GM19240 (cell line): ENCODE measurements at regions not wholly inside any gene's neighbourhood (a gene's known extent, or its start where the extent isn't known, plus 50 kb on each side); places are given as distances from the start of the nearest gene placed in this dataset.
"Not testable (repeated sequence)": the region's sequence is repeated elsewhere in the genome, so short reads cannot be mapped to it uniquely, and the experiment has no call there.

Experiments used
- DNase-seq: peaks from one replicate; pipeline ENCODE4 v3.0.0; 2011; ENCODE audit warnings: low spot score; ENCODE audit not compliant: insufficient read length

GRCh38 chr19:34018546-34018945 lies 153.8 kb upstream of the LSM14A start:
- DNase-seq = no peak

DNA sequence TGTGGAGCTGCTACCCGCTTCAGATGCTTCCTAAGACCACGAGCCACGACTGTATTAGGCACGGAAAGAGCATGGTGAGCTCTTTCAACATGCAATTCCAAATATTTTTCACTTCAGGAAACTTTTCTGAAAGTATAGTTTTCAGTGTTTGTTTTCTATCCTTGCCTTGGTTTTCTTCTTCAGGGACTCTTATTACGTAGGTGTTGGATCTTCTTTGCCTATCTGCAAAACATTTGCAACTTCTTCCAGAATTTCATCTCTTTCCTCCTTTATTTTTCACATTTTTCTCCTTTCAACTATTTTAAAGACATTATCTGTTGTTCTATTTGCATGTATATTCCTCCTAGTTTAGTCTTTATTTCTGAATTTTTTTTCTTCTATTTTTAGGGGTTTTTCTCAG lies 148.9 kb upstream of the LSM14A start:
- DNase-seq = no peak

- no peak for DNase-seq
Observed at GRCh38 chr19:34033880-34034279, 138.4 kb upstream of the LSM14A start.

GRCh38 chr19:34034318-34034846 lies 137.9 kb upstream of the LSM14A start:
- no peak for DNase-seq

DNA sequence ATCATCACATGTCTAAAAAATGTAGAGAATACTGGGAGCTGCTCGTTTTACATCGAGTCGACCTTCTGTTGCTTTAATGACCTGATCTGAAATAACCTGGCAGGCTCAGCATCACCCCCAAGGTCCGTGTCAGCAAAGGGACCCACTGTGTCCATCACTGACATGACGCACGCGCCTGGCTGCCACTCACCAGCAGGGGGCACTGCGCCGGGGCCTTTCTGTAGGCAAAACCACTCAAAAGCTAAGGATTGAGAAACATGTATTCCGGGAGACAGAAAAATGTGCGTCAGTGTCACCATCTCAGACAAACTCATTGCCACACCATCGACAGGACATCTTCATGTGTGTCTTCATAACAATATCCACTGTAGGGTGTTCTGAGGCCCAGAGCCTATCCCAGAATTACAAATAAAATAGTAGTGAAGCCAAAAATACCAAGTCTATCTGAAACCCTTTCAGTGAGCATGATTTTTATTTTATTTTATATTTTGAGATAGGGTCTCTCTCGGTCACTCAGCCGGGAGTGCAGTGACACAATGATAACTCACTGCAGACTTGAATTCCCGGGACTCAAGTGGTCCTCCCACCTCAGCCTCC lies 130.3 kb upstream of the LSM14A start:
- peak; percentile 23 for DNase-seq

- no peak for DNase-seq
Observed at GRCh38 chr19:34044021-34044420, 128.3 kb upstream of the LSM14A start.

GRCh38 chr19:34049944-34050343 lies 122.4 kb upstream of the LSM14A start:
- DNase-seq = no peak

- not testable (repeated sequence) for DNase-seq
Observed at GRCh38 chr19:34050430-34050829, 121.9 kb upstream of the LSM14A start.

DNA sequence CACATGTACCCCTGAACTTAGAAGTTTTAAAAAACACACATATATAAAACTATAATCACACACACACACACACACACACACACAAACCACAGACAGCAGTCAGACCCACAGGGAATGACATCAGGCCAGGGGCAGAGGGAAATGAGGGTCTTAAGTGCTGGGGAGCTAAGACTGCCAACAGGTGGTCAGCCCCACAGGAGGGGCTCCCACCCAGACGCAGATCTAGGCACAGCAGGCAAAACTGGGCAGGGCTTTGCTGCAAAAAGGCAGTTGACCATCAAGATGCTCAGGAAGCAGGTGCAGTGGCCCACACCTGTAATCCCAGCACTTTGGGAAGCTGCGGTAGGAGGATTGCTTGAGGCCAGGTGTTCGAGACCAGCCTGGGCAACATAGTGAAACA lies 121.0 kb upstream of the LSM14A start:
- no peak for DNase-seq

GRCh38 chr19:34057155-34057554 lies 115.1 kb upstream of the LSM14A start:
- DNase-seq = no peak

GRCh38 chr19:34066007-34066643 lies 106.2 kb upstream of the LSM14A start:
- DNase-seq = no peak

DNA sequence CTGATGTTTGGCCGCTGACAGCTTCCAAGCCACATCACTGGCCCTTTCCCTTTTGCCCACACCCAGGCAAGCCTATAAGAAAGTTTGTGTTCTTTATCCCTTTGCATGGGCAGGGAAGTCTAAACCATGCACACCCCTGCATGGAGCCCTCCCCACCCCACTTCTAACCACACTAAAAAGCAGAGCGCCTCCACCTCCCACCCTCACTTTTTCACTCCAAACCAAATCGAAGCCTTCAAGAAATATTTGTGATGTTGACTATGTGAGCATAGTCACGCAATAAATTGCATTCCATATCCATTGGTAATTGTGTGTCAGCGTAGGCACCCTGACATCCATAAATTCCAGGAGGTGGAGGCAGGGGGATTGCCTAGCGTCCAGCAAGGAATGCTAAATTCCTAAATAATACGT lies 104.4 kb upstream of the LSM14A start:
- no peak for DNase-seq

GRCh38 chr19:34075661-34076091 lies 96.6 kb upstream of the LSM14A start:
- no peak for DNase-seq

DNA sequence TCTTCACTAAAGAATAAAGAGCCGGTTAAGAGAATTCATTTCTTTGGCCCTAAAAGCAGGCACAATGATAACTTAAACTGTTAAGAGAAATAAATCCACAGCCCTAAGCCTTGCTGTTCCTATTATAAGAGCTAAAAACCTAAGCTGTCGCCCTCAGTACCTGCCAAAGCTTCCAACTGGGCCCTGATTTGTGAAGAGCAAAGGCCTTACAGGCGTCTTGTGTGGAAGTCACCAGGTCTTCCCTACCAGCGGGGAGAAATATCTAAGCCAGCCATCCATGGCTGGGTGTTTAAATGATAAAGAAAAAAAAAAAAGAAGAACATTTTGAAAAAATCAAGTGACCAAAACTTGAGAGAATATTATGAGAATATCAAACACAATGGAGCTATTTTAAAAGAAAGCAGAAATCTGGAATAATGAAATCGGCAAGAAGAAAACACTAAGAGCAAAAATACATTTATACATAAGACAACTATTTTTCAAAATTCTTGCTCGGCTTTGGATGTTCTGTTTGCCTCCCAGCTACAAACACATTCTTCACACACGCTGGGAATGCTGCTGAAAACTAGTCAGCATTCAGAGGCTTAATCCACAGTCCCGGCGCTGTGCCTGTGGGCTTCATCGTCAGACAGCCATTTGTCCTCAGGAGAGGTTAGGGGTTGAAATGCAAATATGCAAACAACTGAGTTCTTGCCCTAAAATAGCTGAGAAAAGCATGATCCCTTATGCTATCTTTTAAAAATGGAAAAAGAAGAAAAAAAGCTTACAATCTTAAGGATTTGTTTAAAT lies 89.8 kb upstream of the LSM14A start:
- DNase-seq = no peak

DNA sequence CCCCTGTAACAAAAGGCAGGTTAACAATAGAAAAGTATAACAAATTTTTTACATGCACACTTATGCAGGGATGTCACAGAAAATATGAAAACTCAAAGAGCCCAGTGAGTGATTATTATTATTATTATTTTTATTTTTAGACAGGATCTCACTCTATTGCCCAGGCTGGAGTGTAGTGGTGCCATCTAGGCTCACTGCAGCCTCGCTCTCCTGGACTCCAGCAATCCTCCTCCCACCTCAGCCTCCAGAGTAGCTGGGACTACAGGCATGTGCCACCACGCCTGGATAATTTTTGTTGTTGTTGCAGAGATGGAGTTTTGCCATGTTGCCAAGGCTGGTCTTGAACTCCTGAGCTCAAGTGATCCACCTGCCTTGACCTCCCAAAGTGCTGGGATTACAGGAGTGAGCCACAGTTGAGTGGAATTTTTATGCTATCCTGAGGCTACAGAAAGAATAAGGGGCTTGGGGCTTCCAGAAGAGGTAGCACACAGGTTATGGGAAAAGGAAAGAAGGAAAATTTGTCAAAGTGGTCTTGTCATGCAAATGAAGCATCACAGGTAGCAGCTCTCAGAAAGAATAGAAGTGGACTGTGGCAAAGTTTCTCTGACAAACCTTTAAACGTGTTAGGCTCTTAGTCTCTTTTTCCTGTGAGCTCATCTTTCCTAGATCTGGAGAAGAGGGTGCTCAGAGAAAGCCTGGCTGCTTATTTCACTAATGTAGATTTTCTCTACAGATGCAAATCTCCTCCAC lies 87.7 kb upstream of the LSM14A start:
- DNase-seq = no peak

GRCh38 chr19:34085336-34085735 lies 87.0 kb upstream of the LSM14A start:
- DNase-seq = no peak

DNA sequence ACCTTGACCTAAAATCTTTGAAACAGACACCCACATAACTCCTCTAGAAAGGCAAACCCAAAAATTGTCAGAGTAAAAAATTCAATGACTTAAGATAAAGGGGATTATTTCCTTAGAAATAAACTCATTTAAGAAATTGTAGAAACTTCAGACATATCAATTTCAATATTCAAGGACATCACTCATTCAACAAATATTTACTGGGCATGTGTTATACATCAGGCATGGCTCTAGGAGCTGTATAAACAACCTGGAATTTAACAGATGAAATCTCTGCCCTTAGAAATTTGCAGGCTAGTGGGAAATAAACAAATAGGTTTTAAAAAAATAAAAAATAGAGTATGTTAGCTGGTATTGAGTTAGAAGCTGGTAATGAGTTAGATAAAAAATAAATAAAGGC lies 84.0 kb upstream of the LSM14A start:
- no peak for DNase-seq

DNA sequence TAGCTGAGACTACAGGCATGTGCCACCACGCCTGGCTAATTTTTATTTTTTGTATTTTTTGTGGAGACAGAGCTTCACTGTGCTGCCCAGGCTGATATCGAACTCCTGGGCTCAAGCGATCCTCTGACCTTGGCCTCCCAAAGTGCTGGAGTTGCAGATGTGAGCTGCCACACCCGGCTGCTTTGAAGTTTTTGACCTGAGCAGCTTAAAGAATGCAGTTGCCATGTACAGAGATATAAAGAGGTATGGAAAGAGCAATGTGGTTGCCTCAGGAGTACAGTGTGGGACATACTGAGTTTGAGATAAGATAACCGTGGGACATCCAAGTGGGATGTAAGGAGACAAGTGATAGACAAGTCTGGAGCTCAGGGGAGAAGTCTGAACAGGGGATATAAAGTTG lies 82.7 kb upstream of the LSM14A start:
- DNase-seq = no peak

GRCh38 chr19:34094960-34095359 lies 77.3 kb upstream of the LSM14A start:
- no peak for DNase-seq

- not testable (repeated sequence) for DNase-seq
Observed at GRCh38 chr19:34095411-34095810, 76.9 kb upstream of the LSM14A start.

DNA sequence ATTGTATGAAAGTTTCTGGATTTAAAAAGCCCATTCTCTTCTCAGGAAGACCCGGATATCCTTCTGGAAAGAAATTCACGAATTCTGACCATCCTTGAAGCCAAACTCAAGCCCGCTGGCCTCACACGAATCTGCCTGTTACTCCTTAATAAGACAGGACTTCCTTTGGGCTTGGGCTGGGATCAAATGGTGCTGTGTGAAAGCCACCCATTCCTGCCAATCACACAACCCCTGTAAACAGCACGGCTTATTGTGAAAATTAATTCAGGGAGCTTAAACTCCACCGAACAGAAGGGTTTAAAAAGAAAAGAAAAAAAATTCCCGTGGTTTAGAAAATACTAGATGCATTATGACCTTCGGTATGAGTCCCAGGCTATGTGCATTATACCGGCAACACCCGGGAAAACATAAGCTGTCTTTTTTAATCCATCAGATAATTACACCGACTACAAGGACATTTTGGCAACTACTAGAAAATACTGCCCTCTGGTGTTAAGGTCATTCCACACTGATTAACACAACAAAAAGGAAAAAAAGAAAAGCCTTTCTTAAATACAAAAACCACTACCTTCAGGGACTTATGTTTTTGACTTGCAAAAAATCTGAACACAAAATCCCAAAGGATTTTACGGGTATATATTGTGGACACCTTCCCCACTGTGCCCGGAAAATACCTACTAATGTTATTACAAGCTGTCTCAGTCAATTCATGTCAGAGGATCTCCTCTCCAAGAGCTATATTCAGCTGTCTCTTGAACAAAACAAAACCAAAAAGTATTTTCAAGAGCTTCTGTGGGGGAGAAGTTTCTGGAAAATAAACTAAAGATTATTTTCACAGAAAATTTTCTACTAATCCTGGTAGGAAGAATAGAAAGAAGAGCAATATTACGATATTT lies 76.0 kb upstream of the LSM14A start:
- no peak for DNase-seq
